ENCODE measurements at regions not wholly inside any gene's neighbourhood (a gene's known extent, or its start where the extent isn't known, plus 50 kb on each side); places are given as distances from the start of the nearest gene placed in this dataset.

GRCh38 chr2:38498045-38498481, 104.7 kb downstream of the HNRNPLL start:
- no peak for TF ChIP-seq CTCF (IDR thresholded peaks at IDR 0.05 in 2 of 3, conservative IDR thresholded peaks at IDR 0.05 in 1 of 3; ENCODE audit: borderline replicate concordance in 1 of 3, insufficient read depth in 1 of 3, low read depth in 2 of 3, low read length in 2 of 3)
- TF ChIP-seq YY1 (IDR thresholded peaks at IDR 0.05; ENCODE audit: extremely low read depth, insufficient replicate concordance, low read depth, low read length): no peak
- TF ChIP-seq POLR2A (IDR thresholded peaks at IDR 0.05; ENCODE audit: borderline replicate concordance, extremely low read depth, insufficient read depth, insufficient read length): no peak
- TF ChIP-seq CEBPB (IDR thresholded peaks at IDR 0.05; ENCODE audit: low read depth): no peak
- TF ChIP-seq, protein P1, sequence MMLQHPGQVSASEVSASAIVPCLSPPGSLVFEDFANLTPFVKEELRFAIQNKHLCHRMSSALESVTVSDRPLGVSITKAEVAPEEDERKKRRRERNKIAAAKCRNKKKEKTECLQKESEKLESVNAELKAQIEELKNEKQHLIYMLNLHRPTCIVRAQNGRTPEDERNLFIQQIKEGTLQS (IDR thresholded peaks at IDR 0.05): no peak
- TF ChIP-seq EGR1 (IDR thresholded peaks at IDR 0.05; ENCODE audit: low read depth): no peak
- TF ChIP-seq ZBTB33 (IDR thresholded peaks at IDR 0.05; ENCODE audit: extremely low read depth, insufficient replicate concordance, low read length): no peak
- TF ChIP-seq REST (IDR thresholded peaks at IDR 0.05; ENCODE audit: low read depth): no peak
